ENCODE measurements at regions not wholly inside any gene's neighbourhood (a gene's known extent, or its start where the extent isn't known, plus 50 kb on each side); places are given as distances from the start of the nearest gene placed in this dataset.

DNA sequence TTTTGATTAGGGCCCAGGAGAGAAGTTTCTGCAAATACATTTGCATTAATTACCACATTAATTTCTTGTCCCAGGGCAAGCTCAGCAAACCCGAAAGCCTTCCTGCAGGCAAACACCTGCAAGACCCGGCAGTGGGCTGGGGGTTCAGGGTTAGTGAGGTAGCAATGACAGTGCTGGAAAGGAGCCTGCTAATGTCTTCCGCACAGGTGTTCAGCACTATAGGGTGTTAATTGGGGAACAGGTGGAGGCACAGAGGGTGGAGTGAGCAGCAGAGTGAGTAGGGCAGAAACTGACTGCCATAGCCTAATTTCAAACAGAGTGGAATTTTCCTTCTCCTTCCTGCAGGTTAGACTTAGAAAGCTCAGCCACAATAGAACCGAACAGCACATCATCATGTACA lies 50.9 kb upstream of the UBASH3B start:
- TF ChIP-seq POLR2AphosphoS5 (IDR thresholded peaks at IDR 0.05), result no peak
- TF ChIP-seq, protein P1, sequence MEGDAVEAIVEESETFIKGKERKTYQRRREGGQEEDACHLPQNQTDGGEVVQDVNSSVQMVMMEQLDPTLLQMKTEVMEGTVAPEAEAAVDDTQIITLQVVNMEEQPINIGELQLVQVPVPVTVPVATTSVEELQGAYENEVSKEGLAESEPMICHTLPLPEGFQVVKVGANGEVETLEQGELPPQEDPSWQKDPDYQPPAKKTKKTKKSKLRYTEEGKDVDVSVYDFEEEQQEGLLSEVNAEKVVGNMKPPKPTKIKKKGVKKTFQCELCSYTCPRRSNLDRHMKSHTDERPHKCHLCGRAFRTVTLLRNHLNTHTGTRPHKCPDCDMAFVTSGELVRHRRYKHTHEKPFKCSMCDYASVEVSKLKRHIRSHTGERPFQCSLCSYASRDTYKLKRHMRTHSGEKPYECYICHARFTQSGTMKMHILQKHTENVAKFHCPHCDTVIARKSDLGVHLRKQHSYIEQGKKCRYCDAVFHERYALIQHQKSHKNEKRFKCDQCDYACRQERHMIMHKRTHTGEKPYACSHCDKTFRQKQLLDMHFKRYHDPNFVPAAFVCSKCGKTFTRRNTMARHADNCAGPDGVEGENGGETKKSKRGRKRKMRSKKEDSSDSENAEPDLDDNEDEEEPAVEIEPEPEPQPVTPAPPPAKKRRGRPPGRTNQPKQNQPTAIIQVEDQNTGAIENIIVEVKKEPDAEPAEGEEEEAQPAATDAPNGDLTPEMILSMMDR (IDR thresholded peaks at IDR 0.05), result no peak

All from stomach (tissue), 4 donors.